ENCODE measurements at regions not wholly inside any gene's neighbourhood (a gene's known extent, or its start where the extent isn't known, plus 50 kb on each side); places are given as distances from the start of the nearest gene placed in this dataset.

GRCh38 chr16:80914379-80915078, 92.2 kb downstream of the CMC2 start:
- Histone ChIP-seq H4K91ac (ENCODE audit: insufficient read length, low read depth, low read length) (no peak overlapping the region), H3K27ac (ENCODE audit: insufficient read length, low read depth, low read length) (no peak overlapping the region), H3K9me3 (ENCODE audit: control insufficient read depth, low read depth, low read length) (peaks cover 5% of the 10 kb centered on the region), H3K9ac (ENCODE audit: extremely low read depth, insufficient read length, low read length) (no peak overlapping the region), H4K8ac (replicated peaks; ENCODE audit: insufficient read length, low read depth, low read length) (no peak overlapping the region), H3K79me2 (ENCODE audit: insufficient read depth, low read length) (no peaks in the 10 kb centered on the region), H4K20me1 (ENCODE audit: control insufficient read depth, insufficient read depth, insufficient read length) (no peaks in the 10 kb centered on the region), H2BK120ac (ENCODE audit: low read depth, low read length, poor library complexity, severe bottlenecking) (no peak overlapping the region), H3T11ph (ENCODE audit: low read length) (no peak overlapping the region), H3K18ac (ENCODE audit: insufficient read length, low read depth, low read length) (no peak overlapping the region), H2BK20ac (ENCODE audit: low read depth, low read length, poor library complexity, severe bottlenecking) (no peak overlapping the region), H3K56ac (ENCODE audit: insufficient read length, low read depth, low read length) (no peak overlapping the region), H3K23ac (ENCODE audit: insufficient read length, low read depth, low read length) (no peak overlapping the region), H3K4me2 (ENCODE audit: insufficient read depth, insufficient read length, low read length) (no peak overlapping the region), H4K5ac (ENCODE audit: insufficient read length, low read depth, low read length) (no peak overlapping the region), H3K79me1 (ENCODE audit: insufficient read depth, low read depth, low read length, poor library complexity, severe bottlenecking) (no peaks in the 10 kb centered on the region), H2BK12ac (ENCODE audit: insufficient read length, low read depth, low read length) (no peak overlapping the region), H3K14ac (ENCODE audit: insufficient read depth, low read length) (no peak overlapping the region), H2BK15ac (ENCODE audit: low read depth, low read length) (no peak overlapping the region), H2AFZ (ENCODE audit: low read length) (no peak overlapping the region), H3K4me1 (ENCODE audit: insufficient read depth, low read length) (peaks cover 6% of the 10 kb centered on the region; the same call in 1 of the 2 replicates), H2BK5ac (ENCODE audit: insufficient read length, low read length) (no peak overlapping the region), H3K4ac (ENCODE audit: low read depth, low read length) (no peak overlapping the region), H3K27me3 (ENCODE audit: insufficient read depth, low read length) (no peaks in the 10 kb centered on the region), H3K23me2 (ENCODE audit: insufficient read length, low read depth, low read length, poor library complexity, severe bottlenecking) (no peaks in the 10 kb centered on the region), H2AK5ac (ENCODE audit: insufficient read length, low read length) (no peak overlapping the region)
- Mint-ChIP-seq H3K27ac (no peak overlapping the region), H3K27me3 (ENCODE audit: low read depth) (peaks cover 12% of the 10 kb centered on the region), H3K9me3 (peaks cover 7 to 8% of the 10 kb centered on the region in 2 experiments), H3K4me3 (no peak overlapping the region), H3K4me1 (peaks cover 18 to 19% of the 10 kb centered on the region in 2 experiments), H3K36me3 (ENCODE audit: insufficient read depth in 1 of 3, low read depth in 3 of 3) (peaks cover 0 to 4% (median 3%) of the 10 kb centered on the region in 3 experiments; a peak in 3 of 7 replicates)
- DNase-seq, result no peak
- WGBS (ENCODE audit: extremely low coverage, insufficient read length, low lambda C conversion rate), result no CpG with 5 or more reads among the region's 10 CpGs
- no peak for TF ChIP-seq CTCF (conservative IDR thresholded peaks at IDR 0.05)
